ENCODE measurements at regions not wholly inside any gene's neighbourhood (a gene's known extent, or its start where the extent isn't known, plus 50 kb on each side); places are given as distances from the start of the nearest gene placed in this dataset.

- no peak for TF ChIP-seq POLR2A (IDR thresholded peaks at IDR 0.05; ENCODE audit: low read length)
- TF ChIP-seq GATA1 (IDR thresholded peaks at IDR 0.05; ENCODE audit: low read depth, low read length): no peak
Measured at GRCh38 chr4:36511785-36512184, 230.4 kb downstream of the DTHD1 start.
